Stomach (tissue), 8 donors: ENCODE measurements at regions not wholly inside any gene's neighbourhood (a gene's known extent, or its start where the extent isn't known, plus 50 kb on each side); places are given as distances from the start of the nearest gene placed in this dataset.

Experiments used
- DNase-seq, 2 donors: peaks; one replicate each; pipeline versions ENCODE4 v3.0.0 to v3.0.0-alpha.2; 2013 to 2019
- H3K27ac ChIP-seq, 5 donors: fragments of 200-600 bp in 4 of 5; sonication (generic) in 4 of 5; one replicate each; pipeline ENCODE4 v1.5.1; 2013 to 2019; ENCODE audit warnings: mild to moderate bottlenecking in 1 of 5, moderate library complexity in 1 of 5
- H3K27me3 ChIP-seq, 3 donors: fragments of 200-600 bp; sonication (generic); one replicate each; pipeline ENCODE4 v1.5.1; 2017 to 2019; ENCODE audit warnings: mixed run types in 1 of 3
- H3K36me3 ChIP-seq, 4 donors: fragments of 200-600 bp; sonication (generic); 1 replicate in 3 of 4; 2 replicates in 1 of 4; pipeline ENCODE4 v1.5.1; 2016 to 2019
- H3K4me1 ChIP-seq, 4 donors: fragments of 200-600 bp; sonication (generic); one replicate each; pipeline ENCODE4 v1.5.1; 2016 to 2019
- H3K4me3 ChIP-seq, 4 donors: fragments of 200-600 bp; sonication (generic) in 3 of 4; one replicate each; pipeline ENCODE4 v1.5.1; 2016 to 2019; ENCODE audit warnings: mild to moderate bottlenecking in 1 of 4
- H3K9me3 ChIP-seq, 4 donors: fragments of 200-600 bp; sonication (generic); one replicate each; pipeline ENCODE4 v1.5.1; 2016 to 2019
- CTCF ChIP-seq, 7 experiments: fragments of 450-650 bp in 4 of 7; fragments of 200-600 bp in 3 of 7; sonication (generic) in 3 of 7; IDR thresholded peaks; one replicate each; pipeline ENCODE4 v1.5.1; 2016 to 2019; ENCODE audit warnings: antibody characterized with exemption in 7 of 7, control low read depth in 2 of 7, mild to moderate bottlenecking in 1 of 7
- EP300 ChIP-seq: sonication (generic); formaldehyde crosslinking; IDR thresholded peaks from one replicate; pipeline ENCODE4 v1.6.1; 2017; ENCODE audit warnings: antibody characterized with exemption
- POLR2A ChIP-seq, 4 donors: fragments of 450-650 bp; IDR thresholded peaks; one replicate each; pipeline ENCODE4 v1.6.1; 2016; ENCODE audit warnings: antibody characterized with exemption in 4 of 4, control low read depth in 2 of 4, mild to moderate bottlenecking in 1 of 4, moderate library complexity in 1 of 4
- POLR2AphosphoS5 ChIP-seq, 3 donors: sonication (generic); formaldehyde crosslinking; IDR thresholded peaks; one replicate each; pipeline ENCODE4 v1.6.1; 2016; ENCODE audit warnings: antibody characterized with exemption in 3 of 3
- WGBS, 5 donors: extraction: QIAGEN DNeasy Blood & Tissue Kit in 3 of 5; methylation state at CpG; one replicate each; pipeline versions ENCODE4 v1.1.5 to v1.1.7; 2013 to 2018; 5-methylcytosine and 5-hydroxymethylcytosine counted together
- intact Hi-C: fragments of 100-400 bp; cut with DNase I; formaldehyde crosslinking; loops from one replicate; pipeline ENCODE4 v1.15.1; 2023; ENCODE audit warnings: low total_unique reads
- donor health status: healthy with polysubstance abuse.
- donor health status: Bipolar disorder and iron deficiency.
- donor health status: healthy.

GRCh38 chr16:22699356-22699755 is 114.6 kb upstream of the HS3ST2 start:
- WGBS, 5 donors: 89 to 96% (median 92%) methylated on average over 5 of the region's 5 CpGs

GRCh38 chr16:22705799-22706198 is 108.2 kb upstream of the HS3ST2 start:
- intact Hi-C loops: no loop called here
- DNase-seq: no peak
- no peak overlapping the region for H3K4me3 ChIP-seq
- no peaks in the 10 kb centered on the region for H3K27me3 ChIP-seq
- no peaks in the 10 kb centered on the region for H3K4me1 ChIP-seq
- no peaks in the 10 kb centered on the region for H3K36me3 ChIP-seq
- TF ChIP-seq EP300 (no peak), CTCF (IDR thresholded peaks at IDR 0.05) (no peak), POLR2A (IDR thresholded peaks at IDR 0.05) (no peak)
- WGBS, 5 donors: 64 to 72% (median 70%) methylated on average over 3 of the region's 3 CpGs
- H3K27ac ChIP-seq: no peak overlapping the region
- H3K9me3 ChIP-seq: peaks cover 0 to 2% (median 0%) of the 10 kb centered on the region in 4 donors

More at GRCh38 chr16:22699356-22699755, 114.6 kb upstream of the HS3ST2 start:
- Histone ChIP-seq H3K4me3 (no peak overlapping the region), H3K4me1 (no peaks in the 10 kb centered on the region), H3K9me3 (no peaks in the 10 kb centered on the region), H3K27me3 (peaks cover 0 to 6% (median 0%) of the 10 kb centered on the region in 3 donors), H3K27ac (no peak overlapping the region), H3K36me3 (no peaks in the 10 kb centered on the region)
- intact Hi-C loops: no loop called here
- TF ChIP-seq CTCF (IDR thresholded peaks at IDR 0.05) (no peak), EP300 (no peak), POLR2A (IDR thresholded peaks at IDR 0.05) (no peak), POLR2AphosphoS5 (IDR thresholded peaks at IDR 0.05) (no peak)
- DNase-seq: no peak

GRCh38 chr16:22710326-22710725 is 103.6 kb upstream of the HS3ST2 start:
- TF ChIP-seq CTCF (IDR thresholded peaks at IDR 0.05) (no peak), POLR2AphosphoS5 (IDR thresholded peaks at IDR 0.05) (no peak), POLR2A (IDR thresholded peaks at IDR 0.05) (no peak), EP300 (no peak)
- WGBS, 5 donors: 79 to 91% (median 83%) methylated on average over 1 of the region's 1 CpG
- no peak for DNase-seq
- Histone ChIP-seq H3K27ac (no peak overlapping the region), H3K9me3 (peaks cover 0 to 34% (median 26%) of the 10 kb centered on the region in 4 donors), H3K27me3 (no peaks in the 10 kb centered on the region), H3K36me3 (no peaks in the 10 kb centered on the region), H3K4me3 (no peak overlapping the region), H3K4me1 (no peaks in the 10 kb centered on the region)
- intact Hi-C loops: no loop called here

- Histone ChIP-seq H3K27ac (no peak overlapping the region), H3K9me3 (peaks cover 0 to 34% (median 26%) of the 10 kb centered on the region in 4 donors), H3K4me1 (no peaks in the 10 kb centered on the region), H3K36me3 (no peaks in the 10 kb centered on the region), H3K4me3 (no peak overlapping the region), H3K27me3 (no peaks in the 10 kb centered on the region)
- intact Hi-C loops: no loop called here
- WGBS, 5 donors: 74 to 94% (median 83%) methylated on average over 2 of the region's 2 CpGs
- TF ChIP-seq CTCF (IDR thresholded peaks at IDR 0.05) (no peak), POLR2A (IDR thresholded peaks at IDR 0.05) (no peak), EP300 (no peak), POLR2AphosphoS5 (IDR thresholded peaks at IDR 0.05) (no peak)
- DNase-seq: no peak
These were observed 102.1 kb upstream of the HS3ST2 start for GRCh38 chr16:22711847-22712246.
